Activated CD4-positive, alpha-beta T cell treated with anti-CD3 and anti-CD28 coated beads, Interleukin-2, amount 50 U/mL, for 48 hours (primary cell): ENCODE measurements at regions not wholly inside any gene's neighbourhood (a gene's known extent, or its start where the extent isn't known, plus 50 kb on each side); places are given as distances from the start of the nearest gene placed in this dataset.

Experiments
- DNase-seq, 2 experiments: peaks; one replicate each; pipeline ENCODE4 v3.0.0-alpha.2; 2020

- no peak for DNase-seq
Observed at GRCh38 chr20:60715172-60715571, 536.9 kb upstream of the CDH4 start.

DNA sequence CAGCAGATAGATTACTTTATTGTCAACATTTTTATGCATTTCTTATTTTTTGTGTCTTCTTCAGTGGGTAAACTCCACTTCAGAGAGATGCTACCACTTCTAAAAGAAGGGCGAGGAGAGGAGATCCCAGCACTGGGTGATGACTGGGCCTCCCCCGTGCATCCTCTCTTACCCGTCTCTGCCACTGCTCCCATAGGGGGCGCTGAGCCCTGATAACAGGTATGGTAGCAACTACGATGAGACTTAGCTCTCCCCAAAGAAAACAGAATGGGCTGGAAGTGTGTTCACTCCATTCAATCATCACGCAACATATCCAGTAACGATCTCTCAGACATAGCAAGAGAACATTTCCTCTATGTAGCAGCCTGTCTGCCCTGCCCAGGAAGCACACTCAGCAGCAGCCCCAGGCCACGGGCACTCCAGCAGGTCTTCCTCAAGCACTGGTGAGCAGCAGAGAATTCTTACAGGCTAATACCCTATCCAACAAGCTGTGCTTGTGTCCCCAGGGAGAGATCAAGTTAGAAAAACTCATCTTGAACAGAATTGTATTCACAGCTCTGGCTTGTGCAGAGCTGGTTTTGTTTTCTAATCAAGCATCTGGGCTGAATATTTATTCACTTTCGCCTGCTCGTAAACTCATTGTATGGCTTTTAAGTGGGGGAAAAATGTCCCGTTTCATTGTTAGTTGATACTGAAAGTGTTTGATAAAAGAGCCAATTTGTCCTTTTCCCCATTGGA, 533.1 kb upstream of the CDH4 start:
- DNase-seq, result no peak

DNA sequence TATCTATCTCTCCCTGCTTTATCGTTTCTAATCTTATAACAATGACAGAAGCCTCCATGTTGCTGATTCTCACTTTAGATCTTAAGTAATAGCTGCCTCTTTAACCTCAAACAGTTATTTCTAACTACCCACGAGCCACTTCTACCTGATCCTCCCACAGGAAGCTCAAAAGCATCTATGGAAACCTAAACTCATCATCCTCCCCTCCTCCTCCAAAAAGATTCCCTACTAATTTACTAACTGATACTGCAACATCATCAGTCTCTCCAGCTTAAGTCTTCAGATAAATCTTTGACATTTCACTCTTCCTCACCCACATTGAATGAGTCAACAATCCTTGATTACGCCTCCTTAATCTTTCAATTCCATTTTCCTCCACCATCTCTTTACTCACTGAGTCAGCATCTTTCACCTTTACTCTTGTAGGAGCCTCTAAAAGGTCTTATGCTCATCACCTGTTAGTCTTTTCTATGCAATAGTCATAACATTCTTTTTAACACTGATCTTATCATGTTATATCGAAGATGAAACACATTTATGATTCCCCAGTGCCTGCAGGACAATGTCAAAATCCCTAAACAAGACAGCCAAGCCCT, 526.7 kb upstream of the CDH4 start:
- no peak for DNase-seq

- no peak for DNase-seq
Observed at GRCh38 chr20:60727425-60727824, 524.6 kb upstream of the CDH4 start.

DNA sequence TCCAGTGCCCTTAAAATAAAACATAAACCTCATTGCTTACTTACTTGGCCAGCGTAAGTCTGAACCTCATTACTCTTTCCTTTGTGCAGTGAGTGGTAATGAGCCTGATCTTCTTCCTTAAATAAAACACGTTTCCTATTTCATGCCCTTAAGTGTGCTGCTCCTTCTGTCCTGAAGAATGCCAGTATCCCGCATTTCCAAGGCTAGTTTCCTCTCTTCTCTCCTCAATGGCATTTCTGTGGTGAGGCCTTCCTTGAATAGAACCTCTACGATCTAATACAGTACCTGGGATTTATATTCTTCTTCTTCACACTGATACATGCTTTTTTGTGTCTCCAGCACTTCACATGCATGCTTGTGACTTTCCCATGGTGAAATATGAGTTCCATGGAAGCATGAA, 523.4 kb upstream of the CDH4 start:
- DNase-seq, result no peak

DNA sequence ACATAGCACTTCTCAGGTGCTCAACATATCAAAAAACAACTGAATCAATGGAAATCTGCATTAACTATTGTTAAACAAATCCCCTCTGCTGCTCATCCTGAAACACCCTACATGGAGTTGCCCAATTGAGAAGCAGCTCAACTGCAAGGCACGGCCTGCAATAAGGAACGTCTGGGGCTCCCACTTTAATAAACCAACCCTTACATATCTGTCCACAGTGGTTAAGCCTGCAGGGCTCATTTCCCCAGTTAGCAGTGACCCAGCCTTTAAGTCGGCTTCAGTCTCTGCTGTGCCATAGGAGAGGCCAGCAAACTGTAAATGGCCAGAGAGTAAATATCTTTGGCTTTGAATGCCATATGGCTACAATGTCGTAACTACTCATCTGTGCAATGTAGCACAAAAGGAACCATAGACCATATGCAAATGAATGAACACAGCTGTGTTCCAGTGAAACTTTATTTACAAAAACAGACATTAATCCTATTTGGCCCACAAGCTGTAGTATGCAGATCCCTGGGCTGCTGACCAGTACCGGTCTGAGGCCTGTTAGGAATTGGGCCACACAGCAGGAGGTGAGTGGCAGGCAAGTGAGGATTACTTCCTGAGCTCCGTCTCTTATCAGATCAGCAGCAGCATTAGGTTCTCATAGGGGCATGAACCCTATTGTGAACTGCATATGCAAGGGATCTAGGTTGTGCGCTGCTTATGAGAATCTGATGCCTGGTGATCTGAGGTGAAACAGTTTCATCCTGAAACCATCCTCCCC, 522.7 kb upstream of the CDH4 start:
- no peak for DNase-seq

DNA sequence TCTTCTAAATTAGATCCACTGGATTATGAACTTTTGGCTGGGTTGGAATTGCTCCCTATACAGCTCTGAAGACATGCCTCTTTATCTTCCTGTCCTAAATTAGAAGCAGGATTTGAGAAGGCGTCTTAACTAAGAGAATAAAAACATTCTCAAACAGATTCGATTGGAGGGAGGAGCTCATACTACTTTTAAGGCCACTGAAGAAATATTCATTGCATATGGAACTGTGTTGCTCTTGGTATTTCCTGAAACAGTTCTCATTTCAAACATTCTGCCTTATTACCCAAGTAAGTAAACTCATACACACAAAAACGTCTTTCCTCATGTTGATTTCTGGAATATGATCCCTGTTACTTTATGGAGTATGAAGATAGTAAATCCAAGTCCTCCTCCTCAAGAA, 519.7 kb upstream of the CDH4 start:
- DNase-seq, result no peak

DNA sequence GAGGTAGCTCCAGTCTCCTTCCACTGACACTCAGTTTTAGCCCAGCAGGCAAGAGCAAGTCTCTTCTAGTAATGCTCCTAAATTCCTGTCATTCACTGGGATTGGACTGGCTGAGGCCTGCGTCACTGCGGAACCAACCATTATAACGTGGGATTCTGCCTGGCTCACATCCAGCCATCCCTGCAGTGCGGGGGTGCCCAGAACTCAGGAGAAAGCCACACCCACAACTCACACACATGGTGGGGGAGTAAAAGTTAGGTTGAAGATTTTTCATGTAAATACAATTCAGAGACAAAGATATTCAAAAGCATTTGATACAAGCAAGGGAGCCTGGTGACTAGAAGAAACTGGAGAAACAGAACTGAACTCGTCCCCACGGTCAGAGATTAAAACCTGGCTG, 504.0 kb upstream of the CDH4 start:
- no peak for DNase-seq

DNA sequence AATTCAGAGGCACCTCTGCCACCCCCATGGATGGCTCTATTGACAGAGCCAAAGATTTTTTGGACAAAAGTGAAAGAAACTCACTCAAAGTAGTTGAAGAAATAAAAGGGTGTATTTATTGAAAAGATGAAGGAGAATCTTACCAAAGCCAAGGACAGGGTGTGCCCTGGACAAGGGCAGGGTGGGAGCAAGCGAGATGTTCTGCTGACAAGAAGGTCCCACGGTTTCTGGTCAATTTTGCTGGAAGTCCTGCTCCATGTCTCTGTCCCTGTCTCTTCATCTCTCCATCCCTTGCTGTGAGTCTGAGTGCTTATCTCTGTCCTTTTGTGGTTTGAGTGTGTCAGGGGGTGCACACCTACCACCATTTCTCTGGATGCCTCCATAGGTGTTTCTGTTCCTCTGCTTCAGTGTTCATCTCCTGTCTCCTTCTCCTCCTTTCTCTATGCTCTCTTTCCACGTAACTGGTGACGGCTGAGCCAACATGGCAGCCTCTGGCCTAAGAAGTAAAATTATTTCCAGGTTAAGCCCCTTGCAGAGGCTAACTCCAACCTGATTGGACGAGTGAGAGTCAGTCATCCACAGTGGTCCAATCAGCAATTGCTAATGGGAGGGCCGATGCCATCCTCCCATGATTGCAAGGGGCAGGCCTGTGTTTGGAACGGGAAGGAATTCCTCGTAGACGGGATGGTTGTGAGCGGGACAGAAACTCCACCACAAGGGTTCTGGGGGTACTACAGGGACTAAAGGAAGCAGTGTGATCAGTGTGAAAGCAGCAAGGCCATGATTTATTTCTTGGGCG, 502.1 kb upstream of the CDH4 start:
- DNase-seq, result no peak

GRCh38 chr20:60750909-60751308, 501.2 kb upstream of the CDH4 start:
- no peak for DNase-seq

DNA sequence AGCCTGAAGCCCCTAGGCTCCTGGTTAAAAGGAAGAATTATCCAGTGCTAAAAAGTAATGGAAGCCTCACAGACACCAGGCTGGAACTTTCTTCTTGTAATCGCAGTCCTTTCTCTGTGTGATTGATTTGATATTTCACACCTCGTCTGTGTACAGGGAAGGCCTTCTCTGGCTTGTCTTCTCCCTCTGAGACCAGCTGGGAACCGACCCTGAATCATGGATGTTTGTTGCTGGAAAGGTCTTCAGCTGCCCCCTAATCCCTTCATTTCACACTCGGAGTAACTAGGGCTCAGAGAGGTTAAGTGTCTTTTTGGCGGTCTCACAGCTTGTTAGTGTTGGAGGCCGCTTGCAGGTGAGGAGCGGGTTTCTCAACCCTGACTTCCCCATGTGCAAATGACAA, 500.2 kb upstream of the CDH4 start:
- DNase-seq, result no peak

GRCh38 chr20:60752741-60753420, 499.2 kb upstream of the CDH4 start:
- DNase-seq, result no peak

DNA sequence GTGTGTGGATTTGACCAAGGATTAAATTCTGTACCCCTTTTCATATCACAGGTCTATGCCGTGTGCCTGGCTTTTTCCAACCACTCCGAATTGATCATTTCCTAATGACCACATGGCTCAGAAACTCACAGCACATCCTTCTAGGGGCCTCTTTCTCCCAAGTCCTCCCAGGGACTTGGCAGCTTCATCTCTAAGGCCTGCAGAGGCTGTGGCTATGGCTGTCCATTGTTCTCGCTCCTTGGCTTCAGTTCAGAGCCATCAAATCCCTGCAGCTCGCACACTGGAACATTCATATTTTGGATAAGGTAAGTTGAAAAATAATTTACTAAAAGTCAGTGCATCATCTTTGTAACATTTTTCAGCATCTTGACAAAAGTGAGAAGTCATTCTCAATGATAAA, 497.2 kb upstream of the CDH4 start:
- DNase-seq, result no peak

- DNase-seq, result no peak
Observed at GRCh38 chr20:60759651-60760050, 492.4 kb upstream of the CDH4 start.

GRCh38 chr20:60760256-60761000, 491.6 kb upstream of the CDH4 start:
- no peak for DNase-seq

DNA sequence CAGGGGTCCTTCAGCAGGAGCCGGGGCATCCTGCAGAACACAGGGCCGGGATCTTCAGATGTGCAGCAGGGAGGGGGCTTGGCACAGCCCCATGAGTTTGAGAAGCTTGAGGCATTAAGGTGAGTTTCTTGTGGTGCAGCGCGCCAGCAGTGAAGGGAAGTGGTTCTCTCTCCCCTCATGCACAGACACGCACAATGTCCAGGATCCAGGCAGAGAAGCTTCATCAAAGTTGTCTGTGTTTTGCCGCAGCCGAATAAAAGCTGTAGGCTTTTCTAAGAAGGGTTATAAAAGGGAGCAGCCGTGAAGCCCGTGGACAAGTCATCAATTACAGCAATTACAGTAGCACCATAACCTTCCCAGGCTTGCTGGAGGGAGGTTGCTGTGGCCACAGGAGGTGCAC, 491.0 kb upstream of the CDH4 start:
- no peak for DNase-seq

GRCh38 chr20:60762386-60762785, 489.7 kb upstream of the CDH4 start:
- DNase-seq, result no peak

- DNase-seq, result no peak
Observed at GRCh38 chr20:60764328-60764727, 487.7 kb upstream of the CDH4 start.

DNA sequence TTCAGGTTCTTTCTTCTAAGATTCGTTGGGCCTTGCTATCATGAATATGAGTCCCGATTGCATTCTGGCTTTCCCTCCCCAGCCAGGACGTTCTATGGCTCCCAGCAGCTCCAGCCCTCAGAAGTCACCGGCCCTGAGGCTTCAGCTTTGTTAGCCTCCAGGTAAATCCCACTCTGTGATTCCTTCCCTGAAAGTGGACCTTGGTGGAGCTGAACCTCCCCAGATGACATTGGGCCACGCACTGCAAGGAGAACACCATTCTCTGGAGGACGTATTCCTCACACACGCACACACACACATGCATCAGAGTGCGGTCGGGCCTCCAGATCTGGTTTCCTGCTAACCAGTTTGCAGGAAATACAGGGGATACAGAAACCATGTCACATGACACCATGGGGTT, 487.3 kb upstream of the CDH4 start:
- DNase-seq, result no peak

- no peak for DNase-seq
Observed at GRCh38 chr20:60765821-60766403, 486.1 kb upstream of the CDH4 start.

GRCh38 chr20:60768216-60768615, 483.8 kb upstream of the CDH4 start:
- DNase-seq, result no peak
